GM12892 (cell line): ENCODE measurements at regions not wholly inside any gene's neighbourhood (a gene's known extent, or its start where the extent isn't known, plus 50 kb on each side); places are given as distances from the start of the nearest gene placed in this dataset.

Experiments used
- POLR2A ChIP-seq: IDR thresholded peaks from 2 replicates; pipeline ENCODE4 v1.6.1; 2011; ENCODE audit warnings: low read depth, low read length, control low read depth
- POLR2AphosphoS5 ChIP-seq: IDR thresholded peaks from 2 replicates; pipeline ENCODE4 v1.6.1; 2011; ENCODE audit warnings: low read depth, low read length, control low read depth

- TF ChIP-seq POLR2A, result no peak
- no peak for TF ChIP-seq POLR2AphosphoS5
Observed at GRCh38 chr3:21273259-21274025, 477.6 kb downstream of the ZNF385D start.
